ENCODE measurements at regions not wholly inside any gene's neighbourhood (a gene's known extent, or its start where the extent isn't known, plus 50 kb on each side); places are given as distances from the start of the nearest gene placed in this dataset.
A peak's percentile ranks its signal among the peaks of the same experiment; 100 is the strongest.

- no peak for TF ChIP-seq CTCF (IDR thresholded peaks at IDR 0.05; ENCODE audit: low read depth, low read length)
- no peak overlapping the region for H3K4me3 ChIP-seq (replicated peaks in 1 of 2; ENCODE audit: low read depth in 2 of 2, low read length in 2 of 2)
- no peak for DNase-seq (ENCODE audit: low read depth in 2 of 2)
These were observed 86.5 kb upstream of the CELF2 start for GRCh38 chr10:10930979-10931743.

GRCh38 chr10:10935032-10935431, 82.6 kb upstream of the CELF2 start:
- no peak for TF ChIP-seq CTCF (IDR thresholded peaks at IDR 0.05; ENCODE audit: low read depth, low read length)
- no peak overlapping the region for H3K4me3 ChIP-seq (replicated peaks in 1 of 2; ENCODE audit: low read depth in 2 of 2, low read length in 2 of 2)
- DNase-seq (ENCODE audit: low read depth in 2 of 2): no peak

- TF ChIP-seq CTCF (IDR thresholded peaks at IDR 0.05; ENCODE audit: low read depth, low read length): no peak
- H3K4me3 ChIP-seq (replicated peaks in 1 of 2; ENCODE audit: low read depth in 2 of 2, low read length in 2 of 2): no peak overlapping the region
- DNase-seq (ENCODE audit: low read depth in 2 of 2): no peak
These were observed 79.0 kb upstream of the CELF2 start for GRCh38 chr10:10938676-10939075.

GRCh38 chr10:10941127-10941730, 76.4 kb upstream of the CELF2 start:
- no peak overlapping the region for H3K4me3 ChIP-seq (replicated peaks in 1 of 2; ENCODE audit: low read depth in 2 of 2, low read length in 2 of 2)
- no peak for DNase-seq (ENCODE audit: low read depth in 2 of 2)
- no peak for TF ChIP-seq CTCF (IDR thresholded peaks at IDR 0.05; ENCODE audit: low read depth, low read length)

- H3K4me3 ChIP-seq (replicated peaks in 1 of 2; ENCODE audit: low read depth in 2 of 2, low read length in 2 of 2): no peak overlapping the region
- TF ChIP-seq CTCF (IDR thresholded peaks at IDR 0.05; ENCODE audit: low read depth, low read length): no peak
- DNase-seq (ENCODE audit: low read depth in 2 of 2): peak in 1 of 2 donors; percentile 8
These were observed 75.2 kb upstream of the CELF2 start for GRCh38 chr10:10942441-10942840.

- TF ChIP-seq CTCF (IDR thresholded peaks at IDR 0.05; ENCODE audit: low read depth, low read length): no peak
- H3K4me3 ChIP-seq (replicated peaks in 1 of 2; ENCODE audit: low read depth in 2 of 2, low read length in 2 of 2): no peak overlapping the region
- DNase-seq (ENCODE audit: low read depth in 2 of 2): no peak
These were observed 71.6 kb upstream of the CELF2 start for GRCh38 chr10:10946081-10946480.
